ENCODE measurements at regions not wholly inside any gene's neighbourhood (a gene's known extent, or its start where the extent isn't known, plus 50 kb on each side); places are given as distances from the start of the nearest gene placed in this dataset.

GRCh38 chr1:2969011-2969844, 52.0 kb upstream of the ACTRT2 start:
- no peak overlapping the region for H3K27ac ChIP-seq (ENCODE audit: low read length in 2 of 2)
- TF ChIP-seq, protein P1, sequence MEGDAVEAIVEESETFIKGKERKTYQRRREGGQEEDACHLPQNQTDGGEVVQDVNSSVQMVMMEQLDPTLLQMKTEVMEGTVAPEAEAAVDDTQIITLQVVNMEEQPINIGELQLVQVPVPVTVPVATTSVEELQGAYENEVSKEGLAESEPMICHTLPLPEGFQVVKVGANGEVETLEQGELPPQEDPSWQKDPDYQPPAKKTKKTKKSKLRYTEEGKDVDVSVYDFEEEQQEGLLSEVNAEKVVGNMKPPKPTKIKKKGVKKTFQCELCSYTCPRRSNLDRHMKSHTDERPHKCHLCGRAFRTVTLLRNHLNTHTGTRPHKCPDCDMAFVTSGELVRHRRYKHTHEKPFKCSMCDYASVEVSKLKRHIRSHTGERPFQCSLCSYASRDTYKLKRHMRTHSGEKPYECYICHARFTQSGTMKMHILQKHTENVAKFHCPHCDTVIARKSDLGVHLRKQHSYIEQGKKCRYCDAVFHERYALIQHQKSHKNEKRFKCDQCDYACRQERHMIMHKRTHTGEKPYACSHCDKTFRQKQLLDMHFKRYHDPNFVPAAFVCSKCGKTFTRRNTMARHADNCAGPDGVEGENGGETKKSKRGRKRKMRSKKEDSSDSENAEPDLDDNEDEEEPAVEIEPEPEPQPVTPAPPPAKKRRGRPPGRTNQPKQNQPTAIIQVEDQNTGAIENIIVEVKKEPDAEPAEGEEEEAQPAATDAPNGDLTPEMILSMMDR (IDR thresholded peaks at IDR 0.05), result no peak
- no peak for TF ChIP-seq EZH2 (IDR thresholded peaks at IDR 0.05; ENCODE audit: borderline replicate concordance, insufficient read depth, low read depth, low read length, poor library complexity, severe bottlenecking)
- Mint-ChIP-seq H3K4me3 (no peak overlapping the region), H3K27me3 (peaks cover 3% of the 10 kb centered on the region), H3K4me1 (peaks cover 6% of the 10 kb centered on the region), H3K27ac (no peak overlapping the region), H3K9me3 (ENCODE audit: insufficient read depth) (no peaks in the 10 kb centered on the region)
- WGBS (ENCODE audit: insufficient coverage), result 46% methylated on average over 13 of the region's 16 CpGs
- peaks cover 0 to 16% of the 10 kb centered on the region in 2 donors for H3K4me1 ChIP-seq (ENCODE audit: control insufficient read depth in 2 of 2, insufficient read depth in 2 of 2, low read length in 2 of 2)
- CTCF ChIA-PET, result no interaction called here
- POLR2A ChIA-PET, result no interaction called here
- H3K9ac ChIP-seq (ENCODE audit: low read length), result no peak overlapping the region
- intact Hi-C loops (cut with micrococcal nuclease), result no loop called here
- H4K20me1 ChIP-seq (ENCODE audit: control insufficient read depth, insufficient read depth, low read length, poor library complexity, severe bottlenecking), result no peaks in the 10 kb centered on the region
- no peak for ATAC-seq (ENCODE audit: low read depth)
- H3K79me2 ChIP-seq (ENCODE audit: control insufficient read depth, insufficient read depth, low read length), result no peaks in the 10 kb centered on the region
- H3K9me3 ChIP-seq (ENCODE audit: control extremely low read depth in 1 of 3, control insufficient read depth in 2 of 3, insufficient read depth in 1 of 3, low read length in 2 of 3), result peaks cover 0 to 9% (median 0%) of the 10 kb centered on the region in 3 donors
- no peak overlapping the region for H2AFZ ChIP-seq (ENCODE audit: insufficient read depth, low read depth, low read length, poor library complexity, severe bottlenecking)
- peaks cover 0 to 9% (median 1%) of the 10 kb centered on the region in 4 experiments for H3K27me3 ChIP-seq (replicated peaks in 1 of 4; ENCODE audit: control extremely low read depth in 1 of 4, control insufficient read depth in 3 of 4, insufficient read depth in 4 of 4, low read length in 3 of 4)
- no peak for DNase-seq
- H3K4me3 ChIP-seq (ENCODE audit: control extremely low read depth in 1 of 5, extremely low read depth in 1 of 5, insufficient read depth in 1 of 5, low read depth in 2 of 5, low read length in 4 of 5), result no peak overlapping the region
- no peaks in the 10 kb centered on the region for H3K36me3 ChIP-seq (replicated peaks in 1 of 2; ENCODE audit: control extremely low read depth in 1 of 2, control insufficient read depth in 1 of 2, extremely low read depth in 1 of 2, insufficient read depth in 2 of 2, low read length in 1 of 2)
- H3K4me2 ChIP-seq (replicated peaks; ENCODE audit: low read depth, low read length, poor library complexity, severe bottlenecking), result no peak overlapping the region

DNA sequence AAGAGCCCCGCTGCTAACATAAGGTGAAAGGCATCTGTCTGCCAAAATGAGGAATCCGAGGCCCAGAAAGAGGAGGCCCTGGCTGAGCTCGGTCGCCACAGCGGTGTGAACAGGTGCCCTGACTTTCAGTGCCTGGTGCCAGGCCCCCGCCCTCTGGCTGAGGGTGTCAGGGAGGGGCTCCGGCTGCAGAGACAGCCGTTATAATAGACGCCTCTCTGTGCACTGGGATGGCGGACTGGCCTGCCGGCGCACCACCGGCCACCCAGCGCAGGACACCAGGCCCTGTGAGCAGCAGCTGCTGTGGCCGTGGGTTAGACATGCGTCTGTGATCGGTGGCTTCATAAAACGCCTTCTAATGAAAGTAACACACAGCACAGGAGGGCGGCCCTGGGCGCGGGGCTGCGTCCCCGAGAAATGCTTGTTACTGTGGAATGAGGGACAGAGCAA, 51.4 kb upstream of the ACTRT2 start:
- ChIA-PET POLR2A (no interaction called here), CTCF (no interaction called here)
- Histone ChIP-seq H2AFZ (ENCODE audit: insufficient read depth, low read depth, low read length, poor library complexity, severe bottlenecking) (no peak overlapping the region), H3K9ac (ENCODE audit: low read length) (no peak overlapping the region), H3K79me2 (ENCODE audit: control insufficient read depth, insufficient read depth, low read length) (no peaks in the 10 kb centered on the region), H3K4me3 (ENCODE audit: control extremely low read depth in 1 of 5, extremely low read depth in 1 of 5, insufficient read depth in 1 of 5, low read depth in 2 of 5, low read length in 4 of 5) (no peak overlapping the region), H3K27ac (ENCODE audit: low read length in 2 of 2) (no peak overlapping the region), H3K4me2 (replicated peaks; ENCODE audit: low read depth, low read length, poor library complexity, severe bottlenecking) (no peak overlapping the region), H3K4me1 (ENCODE audit: control insufficient read depth in 2 of 2, insufficient read depth in 2 of 2, low read length in 2 of 2) (peaks cover 0 to 16% of the 10 kb centered on the region in 2 donors), H3K27me3 (replicated peaks in 1 of 4; ENCODE audit: control extremely low read depth in 1 of 4, control insufficient read depth in 3 of 4, insufficient read depth in 4 of 4, low read length in 3 of 4) (peaks cover 0 to 10% (median 1%) of the 10 kb centered on the region in 4 experiments), H4K20me1 (ENCODE audit: control insufficient read depth, insufficient read depth, low read length, poor library complexity, severe bottlenecking) (no peaks in the 10 kb centered on the region), H3K36me3 (replicated peaks in 1 of 2; ENCODE audit: control extremely low read depth in 1 of 2, control insufficient read depth in 1 of 2, extremely low read depth in 1 of 2, insufficient read depth in 2 of 2, low read length in 1 of 2) (no peaks in the 10 kb centered on the region), H3K9me3 (ENCODE audit: control extremely low read depth in 1 of 3, control insufficient read depth in 2 of 3, insufficient read depth in 1 of 3, low read length in 2 of 3) (peaks cover 0 to 9% (median 0%) of the 10 kb centered on the region in 3 donors)
- no peak for ATAC-seq (ENCODE audit: low read depth)
- Mint-ChIP-seq H3K9me3 (ENCODE audit: insufficient read depth) (no peaks in the 10 kb centered on the region), H3K4me1 (peaks cover 6% of the 10 kb centered on the region), H3K27me3 (peaks cover 3% of the 10 kb centered on the region), H3K27ac (no peak overlapping the region), H3K4me3 (no peak overlapping the region)
- 52% methylated on average over 23 of the region's 23 CpGs for WGBS (ENCODE audit: insufficient coverage)
- TF ChIP-seq, protein P1 (IDR thresholded peaks at IDR 0.05), result no peak
- no peak for TF ChIP-seq EZH2 (IDR thresholded peaks at IDR 0.05; ENCODE audit: borderline replicate concordance, insufficient read depth, low read depth, low read length, poor library complexity, severe bottlenecking)
- DNase-seq, result no peak
- intact Hi-C loops (cut with micrococcal nuclease), result no loop called here
